ENCODE measurements at regions not wholly inside any gene's neighbourhood (a gene's known extent, or its start where the extent isn't known, plus 50 kb on each side); places are given as distances from the start of the nearest gene placed in this dataset.

DNA sequence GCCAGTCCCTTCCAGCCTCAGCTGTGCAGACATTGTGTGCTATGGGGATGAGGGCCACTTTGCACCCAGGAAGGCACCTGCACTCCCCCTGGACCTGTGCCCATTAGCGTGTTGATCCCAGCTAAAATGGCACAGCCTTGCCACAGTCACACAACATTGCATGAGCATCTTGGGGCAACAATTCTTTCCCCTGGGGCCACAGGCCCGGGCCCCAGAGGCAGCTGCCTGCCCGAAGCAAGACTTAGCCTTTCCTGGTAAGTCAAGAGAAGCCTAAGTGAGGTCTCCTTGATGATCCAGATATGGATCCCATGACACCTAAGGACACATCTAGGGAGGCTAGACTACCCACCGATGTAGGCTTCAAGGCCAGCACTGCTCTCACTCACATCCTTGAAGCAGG, 202.1 kb downstream of the BCL11A start:
- TF ChIP-seq, protein P1, sequence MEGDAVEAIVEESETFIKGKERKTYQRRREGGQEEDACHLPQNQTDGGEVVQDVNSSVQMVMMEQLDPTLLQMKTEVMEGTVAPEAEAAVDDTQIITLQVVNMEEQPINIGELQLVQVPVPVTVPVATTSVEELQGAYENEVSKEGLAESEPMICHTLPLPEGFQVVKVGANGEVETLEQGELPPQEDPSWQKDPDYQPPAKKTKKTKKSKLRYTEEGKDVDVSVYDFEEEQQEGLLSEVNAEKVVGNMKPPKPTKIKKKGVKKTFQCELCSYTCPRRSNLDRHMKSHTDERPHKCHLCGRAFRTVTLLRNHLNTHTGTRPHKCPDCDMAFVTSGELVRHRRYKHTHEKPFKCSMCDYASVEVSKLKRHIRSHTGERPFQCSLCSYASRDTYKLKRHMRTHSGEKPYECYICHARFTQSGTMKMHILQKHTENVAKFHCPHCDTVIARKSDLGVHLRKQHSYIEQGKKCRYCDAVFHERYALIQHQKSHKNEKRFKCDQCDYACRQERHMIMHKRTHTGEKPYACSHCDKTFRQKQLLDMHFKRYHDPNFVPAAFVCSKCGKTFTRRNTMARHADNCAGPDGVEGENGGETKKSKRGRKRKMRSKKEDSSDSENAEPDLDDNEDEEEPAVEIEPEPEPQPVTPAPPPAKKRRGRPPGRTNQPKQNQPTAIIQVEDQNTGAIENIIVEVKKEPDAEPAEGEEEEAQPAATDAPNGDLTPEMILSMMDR (IDR thresholded peaks at IDR 0.05): no peak
- TF ChIP-seq EZH2 (IDR thresholded peaks at IDR 0.05; ENCODE audit: borderline replicate concordance, insufficient read depth, low read depth, low read length, poor library complexity, severe bottlenecking): no peak
